ENCODE measurements at regions not wholly inside any gene's neighbourhood (a gene's known extent, or its start where the extent isn't known, plus 50 kb on each side); places are given as distances from the start of the nearest gene placed in this dataset.

DNA sequence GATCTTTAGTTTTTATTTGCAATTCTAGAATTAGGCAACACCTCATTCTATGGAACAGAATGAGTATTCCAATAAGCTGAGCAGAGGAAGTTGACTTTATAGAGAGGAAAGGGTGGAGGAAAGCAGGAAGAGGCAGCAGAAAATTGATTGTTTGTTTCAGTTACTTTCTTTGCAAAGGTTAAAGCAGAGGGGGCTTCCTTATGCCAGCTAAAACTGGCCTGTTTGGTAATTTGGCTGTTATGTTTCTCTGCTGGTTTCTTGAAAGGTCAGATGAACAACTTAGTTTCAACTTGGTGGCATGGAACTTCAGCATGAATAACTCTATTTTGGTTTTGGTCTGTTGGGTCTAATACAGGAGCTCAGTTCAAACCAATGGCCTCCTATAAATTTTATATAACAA, 190.9 kb upstream of the IL12A start:
- in situ Hi-C loops (cut with HindIII; ENCODE audit: low sequenced_read_pairs): no loop called here

DNA sequence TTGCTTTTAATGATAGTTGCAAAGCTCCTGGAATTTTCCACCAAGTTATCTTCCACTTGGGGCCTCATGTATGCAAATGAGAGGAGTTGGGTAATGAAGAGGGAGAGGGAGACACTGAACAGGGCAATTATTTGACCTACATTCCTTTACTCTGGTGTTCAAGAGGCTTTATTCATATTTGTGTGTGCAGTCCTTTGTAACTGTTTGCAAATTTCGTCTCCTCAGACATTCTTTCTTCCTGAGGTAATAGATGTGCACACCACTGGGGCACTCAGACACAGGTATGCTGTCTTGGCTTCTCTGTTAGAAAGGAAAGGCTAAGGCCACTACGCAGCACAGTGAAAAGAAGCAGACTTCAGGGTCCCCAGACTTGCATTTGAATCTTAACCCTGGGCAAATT, 189.7 kb upstream of the IL12A start:
- in situ Hi-C loops (cut with HindIII; ENCODE audit: low sequenced_read_pairs): no loop called here

DNA sequence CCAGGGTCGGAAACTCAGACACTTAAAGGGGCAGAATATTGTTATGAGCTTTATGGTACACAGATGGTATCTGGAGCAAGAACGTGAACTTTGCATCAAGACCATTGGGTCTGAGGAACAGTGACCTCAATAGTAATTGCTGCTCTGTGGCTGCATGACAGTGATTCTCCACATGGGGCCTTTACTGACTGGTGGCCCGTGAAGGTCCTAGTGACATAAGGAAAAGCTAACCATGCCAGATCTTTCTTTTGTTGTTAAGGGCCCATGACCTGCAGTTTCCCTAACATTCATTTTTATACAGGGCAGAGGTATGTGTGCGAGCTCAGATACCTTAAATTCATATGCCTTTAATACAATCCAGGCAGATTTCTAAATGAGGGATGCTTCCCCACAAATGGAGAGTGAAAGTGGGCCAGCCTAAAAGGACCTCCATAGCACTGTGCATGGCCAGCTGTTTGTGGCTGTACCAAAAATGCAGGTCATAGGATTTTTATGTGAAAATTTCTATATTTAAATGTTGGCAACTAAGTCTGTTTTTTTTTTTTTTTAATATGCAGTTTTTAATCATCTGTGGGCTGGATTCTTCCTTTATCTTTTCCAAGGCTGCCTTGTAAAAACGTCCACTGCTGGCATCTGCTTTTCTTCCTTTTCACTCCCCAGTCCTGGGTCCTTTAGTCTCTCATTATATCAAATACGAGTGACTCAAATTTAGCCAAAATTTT, 188.0 kb upstream of the IL12A start:
- in situ Hi-C loops (cut with HindIII; ENCODE audit: low sequenced_read_pairs): loop anchor here (5.0 kb wide), 1 partner anchor 183 kb away; no protein-coding TSS in a partner anchor

DNA sequence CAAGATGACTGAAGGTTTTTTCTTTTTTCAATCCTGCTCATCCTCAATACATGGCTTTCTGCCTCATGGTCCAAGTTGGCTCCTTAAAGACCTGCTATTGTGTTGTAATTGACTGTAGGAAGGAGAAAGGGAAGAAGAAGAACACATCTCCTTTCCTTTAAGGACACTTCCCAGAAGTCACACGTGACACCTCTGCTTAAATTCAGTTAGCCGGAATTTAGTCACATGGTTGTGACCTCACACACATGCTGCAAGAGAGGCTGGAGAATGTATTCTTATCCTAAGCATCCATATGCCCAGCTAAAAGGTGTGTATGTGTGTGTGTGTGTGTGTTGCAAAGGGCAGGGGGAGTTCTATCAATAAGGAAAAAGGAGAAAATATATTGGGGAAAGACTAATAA, 185.8 kb upstream of the IL12A start:
- in situ Hi-C loops (cut with HindIII; ENCODE audit: low sequenced_read_pairs): loop anchor here (5.0 kb wide), 1 partner anchor 186 kb away; no protein-coding TSS in a partner anchor

DNA sequence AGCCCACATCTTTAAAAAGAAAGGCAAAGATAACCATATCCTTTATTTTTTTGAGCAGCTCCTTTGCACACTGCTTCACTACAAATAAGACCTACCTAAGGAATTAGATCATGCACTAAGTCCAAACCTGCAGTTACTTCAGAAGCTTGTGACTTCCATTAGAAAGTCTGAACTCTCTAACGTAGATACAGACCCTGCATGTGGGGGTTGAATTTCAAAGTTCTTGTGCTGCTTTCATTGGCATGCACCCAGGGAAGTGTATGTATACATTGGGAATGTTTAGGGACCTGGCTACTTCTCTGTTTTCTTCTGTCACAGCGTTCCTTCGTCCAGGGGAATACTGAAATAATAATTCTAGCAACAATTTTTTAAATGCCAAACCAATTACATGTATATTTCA, 185.2 kb upstream of the IL12A start:
- in situ Hi-C loops (cut with HindIII; ENCODE audit: low sequenced_read_pairs): loop anchor here (5.0 kb wide), 1 partner anchor 186 kb away; no protein-coding TSS in a partner anchor

DNA sequence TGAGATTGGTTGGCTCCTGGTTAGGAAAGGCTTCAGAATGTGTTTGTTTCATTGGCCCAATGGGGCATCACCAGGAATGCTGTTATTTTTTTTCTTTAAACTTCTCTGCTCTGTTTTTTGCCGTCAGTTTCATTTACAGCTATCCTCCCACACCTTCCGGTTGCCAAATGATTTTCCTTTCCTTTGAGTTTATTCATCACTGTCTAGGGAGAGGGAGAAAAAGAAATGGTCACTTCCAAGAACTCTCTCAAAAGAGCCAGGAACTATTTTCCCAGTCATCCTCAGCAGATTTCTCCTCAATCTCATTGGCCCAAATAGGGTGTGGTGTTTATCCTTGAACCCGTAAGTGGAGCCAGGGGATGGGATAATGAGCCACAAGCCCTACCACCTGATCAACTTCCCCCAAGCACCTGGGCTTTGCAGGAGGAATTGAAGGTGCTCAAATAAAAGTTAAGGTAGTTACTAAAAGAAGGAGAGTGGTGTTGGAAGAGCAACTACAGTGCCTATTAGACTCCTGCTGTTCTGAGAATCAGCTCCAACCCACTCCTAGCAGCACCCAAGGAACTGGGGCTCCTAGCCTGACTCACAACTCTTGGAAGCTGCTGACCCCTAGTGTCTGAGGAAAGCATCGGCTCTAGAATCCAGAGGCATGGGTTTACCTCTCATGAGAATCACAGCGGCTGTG, 183.8 kb upstream of the IL12A start:
- in situ Hi-C loops (cut with HindIII; ENCODE audit: low sequenced_read_pairs): loop anchor here (5.0 kb wide), 1 partner anchor 188 kb away; no protein-coding TSS in a partner anchor

DNA sequence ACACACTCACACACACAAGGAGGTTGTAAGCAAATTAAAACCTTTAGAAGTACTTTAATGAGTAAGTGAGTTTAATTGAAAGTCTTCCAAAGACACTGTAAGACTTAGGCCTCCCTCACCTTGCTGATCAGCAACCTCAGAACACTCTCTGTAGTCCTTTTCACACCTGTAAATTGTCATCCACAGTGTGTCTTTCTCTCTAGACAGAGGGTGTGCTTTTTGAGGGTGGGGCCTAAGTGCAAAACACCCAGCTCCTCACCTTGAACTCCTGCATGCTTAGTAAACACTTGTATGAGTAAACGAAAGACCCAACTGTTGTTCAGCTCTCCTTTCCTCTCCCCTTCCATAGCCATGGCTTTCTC, 183.2 kb upstream of the IL12A start:
- in situ Hi-C loops (cut with HindIII; ENCODE audit: low sequenced_read_pairs): no loop called here

DNA sequence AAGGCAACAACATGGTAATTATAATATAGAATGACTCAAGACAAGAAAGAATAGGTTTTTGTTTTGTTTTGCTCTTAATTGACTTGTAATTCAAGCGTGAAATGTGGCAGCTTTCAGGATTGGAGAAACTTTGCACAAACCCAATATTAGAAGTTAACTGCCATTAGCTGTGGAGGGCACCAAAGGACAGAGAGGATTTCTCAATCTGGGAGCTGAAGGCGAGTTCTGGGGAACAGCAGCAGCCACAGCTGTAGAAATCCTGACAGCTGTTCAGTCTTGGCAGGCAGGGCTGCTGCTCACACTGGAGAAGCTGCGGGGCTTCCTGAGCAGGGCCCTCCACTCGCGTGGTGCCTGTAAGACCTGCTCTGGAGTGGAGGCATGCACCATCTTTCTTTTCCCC, 182.2 kb upstream of the IL12A start:
- in situ Hi-C loops (cut with HindIII; ENCODE audit: low sequenced_read_pairs): no loop called here

DNA sequence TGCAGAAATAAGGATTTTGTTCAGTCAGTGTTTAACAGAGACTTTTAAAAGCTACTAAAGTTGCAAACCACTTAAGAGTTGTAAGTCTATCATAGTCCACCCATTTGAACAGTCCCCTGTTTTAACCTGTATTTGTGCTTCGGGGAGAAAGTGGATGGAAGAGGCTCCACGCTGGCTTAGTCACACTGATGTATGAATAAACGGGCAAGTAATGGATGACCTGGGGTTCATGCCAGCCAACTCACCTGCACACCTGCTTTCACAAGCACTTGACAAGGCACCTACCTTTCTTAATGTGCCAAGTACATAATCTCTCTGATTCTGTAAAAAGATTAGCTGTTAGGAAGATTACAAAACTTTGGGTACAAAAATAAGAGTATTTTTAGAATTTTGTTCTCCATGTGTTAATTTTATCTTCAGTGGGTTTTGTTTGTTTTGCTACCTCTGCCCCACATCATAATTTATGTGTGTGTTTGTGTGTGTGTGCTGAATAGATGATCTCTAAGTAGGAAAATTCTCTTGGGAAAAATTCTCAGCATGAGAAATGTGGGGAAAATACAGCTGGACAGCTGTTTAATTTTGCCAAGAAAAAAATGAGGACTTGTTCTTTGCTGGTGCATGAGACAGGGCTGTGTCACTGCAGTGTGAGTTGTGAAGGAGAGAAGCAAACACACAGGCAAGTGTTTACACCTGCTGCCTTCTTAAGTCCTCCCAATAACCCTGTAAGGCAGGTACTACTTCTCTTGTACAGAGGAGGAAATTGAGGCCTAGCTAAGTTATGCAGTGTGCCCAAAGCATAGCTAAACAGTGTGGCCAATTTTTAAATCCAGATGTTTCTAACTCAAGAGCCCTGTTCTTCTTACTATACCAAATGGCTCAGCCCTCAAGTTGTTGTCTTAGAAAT, 181.2 kb upstream of the IL12A start:
- in situ Hi-C loops (cut with HindIII; ENCODE audit: low sequenced_read_pairs): no loop called here

DNA sequence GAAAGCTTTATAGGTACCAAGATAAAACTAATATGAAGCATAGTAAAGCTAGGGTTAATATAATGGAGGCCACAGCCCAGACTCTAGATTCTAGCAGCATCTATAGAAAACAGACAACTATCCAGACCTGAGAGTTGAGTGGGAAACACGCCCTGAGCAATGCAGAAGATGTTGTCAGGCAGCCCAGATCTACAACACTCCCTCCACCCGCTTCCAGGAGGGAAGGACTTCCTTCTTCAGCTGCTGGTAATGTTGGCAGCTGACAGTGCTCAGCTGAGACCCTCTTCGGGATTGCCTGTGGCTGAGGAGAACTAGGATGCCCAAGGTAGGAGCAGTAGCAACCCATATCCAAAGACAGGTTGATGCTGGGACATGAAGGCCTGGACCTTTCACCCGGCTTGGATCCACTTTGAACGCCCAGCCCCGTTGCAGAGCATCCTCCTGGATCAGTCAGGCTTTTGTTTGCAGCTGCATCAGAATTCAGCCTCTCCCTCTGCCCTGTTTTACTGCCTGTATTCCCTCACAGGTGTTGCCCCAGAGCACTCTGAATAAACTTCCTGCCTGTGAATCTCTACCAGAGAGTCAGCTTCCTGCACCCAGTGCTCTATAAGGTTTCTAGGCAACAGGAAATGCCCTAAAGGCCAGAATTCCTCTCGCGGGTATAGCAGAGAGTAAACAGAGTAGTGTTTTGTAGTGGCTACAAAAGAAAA, 174.7 kb upstream of the IL12A start:
- in situ Hi-C loops (cut with HindIII; ENCODE audit: low sequenced_read_pairs): no loop called here

DNA sequence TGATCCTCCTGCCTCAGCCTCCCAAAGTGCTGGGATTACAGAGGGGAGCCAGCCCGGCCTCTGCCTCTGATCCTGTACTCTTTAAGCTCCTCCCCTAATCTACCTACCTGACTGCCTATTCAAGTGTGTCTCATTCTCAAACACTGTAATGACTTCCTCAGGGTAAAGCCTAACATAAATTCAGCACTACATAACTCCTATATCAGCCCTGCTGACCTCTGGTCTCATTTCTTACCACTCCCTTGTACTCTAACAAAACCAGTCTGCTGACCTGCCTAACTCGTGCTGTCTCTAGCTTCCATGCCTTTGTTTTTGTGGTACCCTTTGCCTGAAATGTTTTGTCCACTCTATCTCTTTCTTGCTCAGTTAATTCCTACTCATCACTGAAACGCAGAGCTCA, 172.1 kb upstream of the IL12A start:
- in situ Hi-C loops (cut with HindIII; ENCODE audit: low sequenced_read_pairs): no loop called here

DNA sequence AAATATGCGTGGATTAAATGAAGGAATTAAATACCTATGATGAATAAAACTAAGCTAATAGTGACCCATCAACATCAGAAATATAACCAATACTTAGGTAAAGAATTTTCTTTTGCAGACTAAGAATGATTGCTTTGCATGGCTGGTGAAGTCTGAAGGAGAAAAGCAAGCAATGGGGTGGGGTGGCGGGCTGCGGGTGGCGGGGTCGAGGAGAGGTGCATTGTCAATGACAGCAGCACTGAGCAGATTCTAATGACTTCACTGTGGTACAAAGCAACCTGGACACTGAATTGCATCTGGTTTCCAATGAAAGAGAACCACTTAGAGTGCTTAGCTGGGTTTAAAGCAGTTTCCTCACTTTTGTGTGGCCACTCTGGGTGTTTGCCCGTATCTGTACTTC, 171.5 kb upstream of the IL12A start:
- in situ Hi-C loops (cut with HindIII; ENCODE audit: low sequenced_read_pairs): no loop called here

DNA sequence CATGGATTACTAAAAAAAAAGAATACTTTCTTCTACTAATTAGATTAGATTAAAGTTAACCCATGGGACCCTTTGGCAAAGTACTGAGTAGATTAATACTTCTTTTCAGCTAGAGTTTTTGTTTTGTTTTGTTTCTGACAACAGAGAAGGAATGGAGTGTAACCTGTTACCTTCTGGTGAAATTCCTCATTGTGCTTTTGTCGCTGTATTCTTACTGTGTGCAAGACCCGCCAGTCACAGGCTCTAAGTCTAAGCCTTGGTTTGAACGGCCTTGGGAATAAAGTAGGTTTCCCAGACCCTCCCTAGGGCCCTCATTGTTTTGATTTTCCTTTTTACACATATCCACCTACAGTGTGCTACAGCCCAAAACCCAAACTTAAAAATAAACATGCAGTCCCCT, 171.1 kb upstream of the IL12A start:
- in situ Hi-C loops (cut with HindIII; ENCODE audit: low sequenced_read_pairs): no loop called here

DNA sequence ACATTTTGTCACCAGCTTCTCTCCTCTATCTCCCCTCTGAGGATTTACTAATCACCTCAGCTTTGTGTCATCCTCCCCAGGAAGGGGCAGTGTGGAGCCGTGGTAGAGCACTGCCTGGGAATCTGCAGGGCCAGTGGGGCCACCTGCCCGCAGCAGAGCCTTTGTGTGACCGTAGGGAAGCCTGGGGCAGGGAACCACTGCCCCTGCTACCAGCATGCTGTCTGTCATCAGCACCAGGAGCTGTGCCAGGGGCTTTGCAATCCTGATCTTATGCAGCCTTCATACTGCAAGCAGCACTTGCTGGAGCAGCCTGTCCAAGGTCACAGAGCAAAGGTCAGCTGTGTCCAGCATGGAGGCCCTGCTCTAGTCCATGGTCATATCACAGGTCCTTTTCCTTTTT, 170.2 kb upstream of the IL12A start:
- in situ Hi-C loops (cut with HindIII; ENCODE audit: low sequenced_read_pairs): no loop called here

DNA sequence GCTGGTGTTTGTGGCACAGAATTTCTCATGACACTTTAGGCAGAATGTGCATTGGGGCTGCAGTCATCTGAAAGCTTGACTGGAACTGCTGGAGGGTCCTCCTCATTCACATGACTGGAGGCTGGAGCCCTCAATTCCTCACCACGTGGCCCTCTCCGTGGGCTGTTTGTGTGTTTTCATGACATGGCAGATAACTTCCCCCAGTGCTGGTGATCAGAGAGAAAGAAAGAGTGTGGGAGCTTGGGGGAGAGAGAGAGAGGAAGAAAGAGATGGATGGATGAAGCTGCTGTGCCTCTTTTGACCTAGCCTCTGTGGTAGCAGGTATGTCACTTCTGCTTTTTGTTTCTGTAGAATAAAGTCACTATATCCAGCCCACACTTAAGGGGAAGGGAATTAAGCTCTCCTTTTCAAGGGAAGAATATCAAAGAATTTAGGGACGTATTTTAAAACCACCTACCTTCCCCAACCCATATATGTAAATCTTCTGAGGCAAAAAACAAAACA, 169.6 kb upstream of the IL12A start:
- in situ Hi-C loops (cut with HindIII; ENCODE audit: low sequenced_read_pairs): no loop called here

DNA sequence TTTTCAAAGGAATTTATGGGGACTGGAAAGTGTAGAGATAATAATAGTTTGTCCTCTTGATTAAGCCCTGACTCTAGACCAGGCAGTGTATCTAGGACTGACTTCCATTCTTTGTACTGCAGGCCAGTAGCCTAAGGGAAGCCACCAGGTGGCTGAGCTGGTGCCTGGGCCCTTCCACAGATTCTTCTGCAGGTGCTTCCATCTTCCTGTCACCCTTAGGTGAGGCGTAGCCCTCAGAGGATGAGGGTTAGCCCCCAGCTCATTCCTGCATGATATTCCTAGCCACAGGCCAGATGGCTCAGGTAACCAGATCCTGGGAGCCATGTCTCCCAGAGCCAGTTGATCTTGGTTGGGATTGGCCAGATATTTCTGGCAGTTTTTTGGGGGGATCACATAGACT, 169.0 kb upstream of the IL12A start:
- in situ Hi-C loops (cut with HindIII; ENCODE audit: low sequenced_read_pairs): no loop called here

DNA sequence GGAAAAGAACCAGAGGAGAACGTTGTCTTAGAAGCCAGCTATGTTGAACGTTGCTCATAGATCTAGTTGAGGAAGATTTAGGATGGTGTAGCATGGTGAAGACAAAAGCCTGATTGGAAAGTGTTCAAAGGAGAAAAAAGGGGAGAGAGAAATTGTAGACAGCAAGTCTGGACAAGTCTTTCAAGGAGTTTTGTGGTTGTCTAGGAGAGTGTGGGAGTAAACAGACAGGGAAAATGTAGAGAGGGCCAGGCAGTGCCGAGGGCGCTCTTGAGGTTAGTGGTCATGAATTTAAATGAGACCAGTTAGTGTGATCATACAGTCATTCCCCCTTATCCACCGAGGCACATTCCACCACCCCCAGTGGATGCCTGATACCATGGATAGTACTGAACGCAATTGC, 167.5 kb upstream of the IL12A start:
- in situ Hi-C loops (cut with HindIII; ENCODE audit: low sequenced_read_pairs): no loop called here

DNA sequence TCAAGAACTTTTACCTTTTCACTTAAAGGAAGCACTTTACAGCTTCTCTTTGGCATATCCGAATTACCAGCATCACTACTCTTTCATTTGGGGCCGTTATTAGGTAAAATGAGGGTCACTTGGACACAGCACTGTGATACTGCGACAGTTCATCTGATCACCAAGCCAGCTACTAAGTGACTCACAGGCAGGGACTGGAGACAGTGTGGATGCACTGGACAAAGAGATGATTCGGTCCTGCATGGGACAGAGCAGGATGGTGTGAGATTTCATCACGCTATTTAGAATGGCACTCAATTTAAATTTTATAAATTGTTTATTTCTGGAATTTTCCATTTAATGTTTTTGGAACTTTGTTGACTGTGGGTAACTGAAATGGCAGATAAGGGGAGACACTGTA, 166.9 kb upstream of the IL12A start:
- in situ Hi-C loops (cut with HindIII; ENCODE audit: low sequenced_read_pairs): no loop called here

DNA sequence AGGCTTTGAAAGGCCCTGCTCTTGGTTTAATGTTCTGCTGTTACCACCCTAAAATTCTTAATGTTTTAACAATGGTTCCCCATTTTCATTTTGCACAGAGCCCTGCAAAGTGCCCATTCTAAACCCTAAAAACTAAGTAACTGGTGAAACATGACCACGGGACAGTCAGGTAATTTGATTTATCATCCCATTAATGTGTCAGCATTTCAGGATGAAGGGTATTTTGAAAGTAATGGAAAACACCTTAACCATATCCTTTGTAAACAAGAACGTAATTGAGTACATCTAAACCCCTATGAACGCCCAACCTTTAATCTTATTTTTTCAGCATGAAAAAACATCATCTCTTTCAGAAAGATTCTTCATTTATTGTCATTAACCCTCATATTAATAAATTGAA, 164.9 kb upstream of the IL12A start:
- in situ Hi-C loops (cut with HindIII; ENCODE audit: low sequenced_read_pairs): no loop called here

DNA sequence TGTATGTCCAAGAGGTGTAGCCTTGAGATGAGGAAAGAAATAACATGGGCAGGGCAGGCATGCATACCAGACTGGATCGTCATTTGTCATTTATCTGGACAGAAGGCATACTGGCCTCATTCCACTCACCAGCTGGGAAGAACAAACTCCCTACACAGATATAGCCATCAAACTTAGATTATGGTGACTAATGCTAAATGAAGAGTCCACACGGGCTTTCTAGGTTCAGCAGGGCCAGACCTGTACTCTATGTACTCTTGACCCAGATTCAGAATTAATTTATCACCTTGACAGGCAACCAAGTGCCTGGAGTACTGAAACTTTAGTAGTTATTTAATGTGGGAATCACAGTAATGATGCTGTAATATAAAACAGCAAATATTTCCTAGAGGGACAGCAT, 164.3 kb upstream of the IL12A start:
- in situ Hi-C loops (cut with HindIII; ENCODE audit: low sequenced_read_pairs): no loop called here

All from endothelial cell of hepatic sinusoid (primary cell).